ENCODE measurements at regions not wholly inside any gene's neighbourhood (a gene's known extent, or its start where the extent isn't known, plus 50 kb on each side); places are given as distances from the start of the nearest gene placed in this dataset.
"Not testable (repeated sequence)": the region's sequence is repeated elsewhere in the genome, so short reads cannot be mapped to it uniquely, and the experiment has no call there.

DNA sequence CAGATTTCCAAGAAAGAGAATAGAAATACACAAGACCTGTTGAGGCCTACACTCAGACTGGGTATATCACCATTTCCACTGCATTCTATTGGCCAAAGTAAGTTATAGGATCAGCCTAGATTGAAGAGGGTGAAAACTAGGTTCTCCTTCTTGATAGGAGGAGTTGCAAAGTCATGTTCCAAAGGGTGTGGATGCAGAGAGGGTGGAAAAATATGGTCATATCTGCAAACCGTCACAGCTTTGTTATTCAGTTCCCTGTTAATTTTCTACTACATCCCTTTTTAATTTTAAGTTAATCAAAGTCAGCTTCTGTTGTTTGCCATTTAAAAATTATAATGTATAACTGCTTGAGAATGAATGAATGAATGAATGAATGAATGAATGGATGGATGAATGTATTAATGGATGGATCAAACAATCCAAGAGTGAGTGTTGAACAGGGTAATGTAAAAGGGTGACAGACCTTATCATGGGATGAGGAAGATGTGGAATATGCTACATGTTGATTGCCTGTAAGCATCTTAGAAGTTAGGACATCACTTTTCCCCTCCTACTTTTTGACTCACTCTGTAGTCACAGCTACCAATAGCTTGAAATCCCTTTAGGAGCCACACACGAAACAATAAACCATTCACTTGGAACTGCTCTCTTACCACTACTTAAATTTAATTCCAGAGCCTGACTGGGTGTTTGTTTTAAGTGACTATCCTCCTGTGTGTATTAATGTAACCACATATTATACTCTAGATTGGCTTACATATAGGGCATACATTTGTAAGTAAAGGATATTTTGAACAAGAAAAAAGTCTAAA is 121.5 kb downstream of the CCDC34 start:
- no peak for DNase-seq

GRCh38 chr11:27239305-27239942 is 123.6 kb downstream of the CCDC34 start:
- DNase-seq: no peak

GRCh38 chr11:27238811-27239210 is 124.2 kb downstream of the CCDC34 start:
- no peak for DNase-seq

GRCh38 chr11:27237643-27238042 is 125.4 kb downstream of the CCDC34 start:
- DNase-seq: no peak

DNA sequence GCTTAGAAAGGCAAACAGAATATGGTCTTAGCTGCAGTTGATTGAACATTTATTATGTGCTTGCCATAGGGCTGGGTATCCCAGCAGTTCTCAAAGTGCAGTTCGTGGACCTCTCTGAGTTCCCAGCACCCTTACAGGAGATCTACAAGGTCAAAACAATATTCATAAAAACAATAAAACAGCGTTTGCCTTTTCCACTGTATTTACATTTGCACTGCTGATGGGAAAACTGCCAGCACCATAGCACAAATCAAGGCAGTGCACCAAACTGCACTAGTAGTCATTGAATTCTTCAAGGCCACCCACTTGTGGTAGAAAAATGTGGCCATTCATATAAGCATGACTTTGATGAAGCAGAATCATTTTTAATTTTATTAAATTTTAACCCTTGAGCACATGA is 128.1 kb downstream of the CCDC34 start:
- no peak for DNase-seq

DNA sequence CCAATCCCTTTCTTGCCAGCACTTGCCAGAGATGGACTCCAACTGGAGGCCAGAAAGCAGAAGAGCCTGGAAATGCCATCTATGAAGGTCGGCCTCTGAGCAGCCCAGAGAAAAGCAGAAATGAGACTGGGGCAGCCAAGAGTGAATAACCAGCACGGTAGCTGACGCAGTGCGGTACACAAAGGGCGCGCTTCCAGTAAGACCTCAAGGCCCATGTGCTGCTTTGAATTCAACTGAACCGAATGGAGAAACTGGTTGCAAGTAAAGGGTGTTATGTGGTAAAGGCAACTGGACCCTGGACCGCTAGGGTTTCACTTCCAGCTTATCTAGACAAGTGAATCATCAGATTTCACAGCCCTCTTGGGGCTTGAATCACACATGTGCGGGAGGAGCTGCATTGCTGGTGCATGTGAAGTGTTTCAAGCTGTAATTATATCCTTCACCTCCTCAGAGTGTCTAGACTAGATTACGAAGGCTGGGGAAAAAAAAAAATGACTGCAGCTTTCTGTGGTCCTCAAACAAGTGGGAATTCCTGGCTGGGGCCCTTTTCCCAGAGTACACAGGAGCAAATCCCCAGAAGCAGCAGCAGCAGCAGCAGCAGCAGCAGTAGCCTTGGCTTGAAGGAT is 128.9 kb downstream of the CCDC34 start:
- DNase-seq: peak; percentile 5

DNA sequence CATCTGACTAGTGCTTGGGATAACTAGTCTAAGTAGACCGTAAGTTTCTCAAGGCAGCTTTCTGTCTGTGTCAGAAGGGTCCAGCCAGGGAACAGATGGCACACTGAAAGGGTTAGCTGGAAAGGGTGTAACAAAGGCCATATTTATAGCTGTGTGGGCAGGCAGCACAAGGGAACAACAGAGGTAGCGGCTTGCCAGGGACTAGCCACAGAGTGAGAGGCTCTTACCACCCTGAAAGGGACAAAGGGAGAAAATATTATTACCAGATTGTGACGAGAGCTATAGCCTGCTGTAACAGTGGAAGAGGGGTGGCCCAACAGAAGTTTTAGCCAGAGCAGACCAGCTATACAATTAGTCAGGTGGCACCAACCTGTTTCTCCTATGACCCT is 129.4 kb downstream of the CCDC34 start:
- DNase-seq: no peak

DNA sequence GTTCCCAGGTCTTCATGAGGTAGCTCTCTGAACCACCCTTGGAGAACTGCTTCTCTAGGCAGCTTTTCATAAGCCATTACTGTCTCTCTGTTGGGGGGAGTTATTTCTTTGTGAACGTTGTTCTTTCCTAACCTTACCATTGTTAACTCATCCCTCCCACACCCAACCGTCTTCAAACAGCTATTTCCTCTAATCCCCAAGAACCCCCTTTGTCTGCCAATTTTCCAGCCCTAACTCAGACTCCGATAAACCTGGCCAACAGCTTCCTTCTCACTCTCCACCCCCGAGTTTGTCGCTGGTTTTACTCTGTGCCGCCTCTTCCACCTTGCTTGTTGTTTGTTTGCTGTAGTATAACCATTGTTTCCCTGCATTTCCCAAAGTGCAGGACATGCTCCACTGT is 131.5 kb downstream of the CCDC34 start:
- no peak for DNase-seq

DNA sequence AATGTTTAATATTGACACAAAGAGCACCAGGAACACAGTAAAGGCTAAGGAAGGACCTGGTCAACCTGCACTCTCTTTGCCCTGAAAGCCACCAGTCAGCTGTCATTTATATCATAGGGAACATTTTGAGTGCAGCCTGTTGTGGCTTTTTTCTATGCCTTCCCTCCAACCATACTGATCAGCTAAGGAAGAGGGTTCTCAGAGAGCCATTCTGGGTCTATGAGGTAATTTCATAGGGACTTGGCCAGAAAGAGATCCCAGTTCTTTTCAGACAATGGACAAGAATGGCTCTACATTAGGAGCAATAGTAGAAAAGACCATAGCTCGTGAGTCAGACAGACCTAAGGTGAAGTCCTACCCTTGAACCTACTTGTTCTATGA is 132.8 kb downstream of the CCDC34 start:
- no peak for DNase-seq

GRCh38 chr11:27229511-27230191 is 133.4 kb downstream of the CCDC34 start:
- DNase-seq: no peak

DNA sequence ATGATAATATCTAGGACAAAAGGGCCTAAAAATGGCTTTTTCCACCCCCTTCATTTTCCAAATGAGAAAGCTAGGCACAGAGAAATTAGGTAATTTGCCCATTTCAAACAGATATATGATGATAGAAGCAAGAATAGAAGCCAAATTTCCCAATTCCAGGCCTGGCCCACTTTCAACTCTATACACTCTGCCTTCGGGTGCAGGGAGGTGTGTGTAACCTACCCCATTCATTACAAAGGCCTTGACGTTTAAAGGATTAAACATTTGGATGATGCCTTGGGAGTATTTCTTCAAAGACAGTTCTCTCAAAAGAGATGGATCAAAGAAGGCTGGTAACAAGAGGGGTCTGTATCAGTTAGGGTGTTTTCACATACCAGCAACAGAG is 134.1 kb downstream of the CCDC34 start:
- no peak for DNase-seq

DNA sequence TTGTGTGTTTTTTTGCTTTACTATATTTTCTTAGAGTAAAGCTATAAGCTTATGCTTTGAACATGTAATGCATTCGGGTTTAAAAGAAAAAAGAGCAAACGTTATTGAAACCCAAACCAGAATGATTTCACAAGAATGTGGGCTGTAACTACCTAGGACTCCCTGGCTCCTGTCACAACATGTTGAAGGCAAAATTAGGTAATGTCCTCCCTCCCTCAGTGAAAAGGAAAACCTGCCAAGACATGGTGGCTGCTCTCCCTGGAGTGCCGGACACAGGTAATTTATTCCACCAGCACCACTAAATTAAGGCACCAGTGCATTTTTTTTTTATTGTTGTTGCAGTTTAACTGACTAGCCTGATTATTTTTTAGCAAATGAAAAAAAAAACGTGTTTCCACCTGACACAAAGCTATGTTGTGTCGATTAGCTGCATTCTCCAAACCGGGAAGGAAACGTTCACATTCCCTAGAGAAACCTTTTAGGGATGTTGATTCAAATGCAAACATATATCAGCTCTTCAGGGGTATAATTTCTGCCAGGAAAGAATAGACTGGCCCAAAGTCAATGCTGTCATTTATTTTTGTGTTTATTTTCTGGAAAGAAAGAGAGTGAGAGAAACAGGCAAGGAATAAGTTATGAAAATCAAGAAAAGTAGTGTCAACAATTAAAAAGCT is 134.6 kb downstream of the CCDC34 start:
- DNase-seq: no peak

DNA sequence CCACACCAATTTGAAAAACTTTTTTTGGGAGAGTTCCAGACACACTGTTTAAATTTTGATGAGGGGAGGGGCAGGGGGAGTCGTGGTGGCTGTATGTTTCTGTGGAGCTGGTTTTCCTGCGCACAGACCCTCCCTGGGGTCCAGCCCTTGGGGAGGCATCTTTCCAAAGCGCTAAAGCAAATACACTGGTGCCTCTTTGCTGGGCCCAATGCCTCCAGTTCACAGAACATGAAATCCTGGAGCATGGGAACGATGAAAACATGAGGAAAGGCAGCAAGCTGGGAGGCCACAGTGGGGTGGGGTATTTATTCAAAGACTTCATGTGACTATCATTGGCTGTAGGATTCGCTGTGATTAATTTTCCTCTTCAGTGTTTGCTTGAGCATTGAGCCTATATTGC is 135.3 kb downstream of the CCDC34 start:
- DNase-seq: no peak

GRCh38 chr11:27219487-27220039 is 143.5 kb downstream of the CCDC34 start:
- not testable (repeated sequence) for DNase-seq

DNA sequence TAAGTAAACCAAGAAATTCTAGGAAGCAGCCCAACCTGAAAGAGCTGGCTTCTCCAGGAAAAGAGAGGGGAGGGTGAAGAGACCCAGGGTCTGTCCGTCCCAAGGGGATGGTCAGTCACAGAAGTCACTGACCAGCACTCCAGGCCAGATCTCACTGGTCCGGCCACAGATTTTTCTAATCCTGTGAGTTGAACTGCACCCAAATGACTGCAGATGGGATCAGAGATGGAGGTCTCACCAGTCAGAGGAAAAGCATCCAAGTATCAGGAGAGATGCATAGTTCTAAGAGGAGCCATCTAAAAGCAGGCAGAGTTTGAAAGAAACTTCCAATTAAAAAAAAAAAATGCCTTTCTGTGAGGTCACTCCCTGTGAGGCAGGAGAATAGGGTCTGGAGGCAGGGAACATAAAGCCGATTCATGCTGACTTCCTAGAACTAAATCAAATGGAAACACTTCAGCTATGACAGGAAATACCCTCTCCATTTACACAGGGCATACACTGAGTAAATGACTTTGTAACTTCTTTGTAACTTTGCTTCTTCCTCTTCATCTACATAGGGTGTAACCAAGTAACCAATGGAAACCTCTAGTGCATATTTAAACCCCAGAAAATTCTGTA is 144.5 kb downstream of the CCDC34 start:
- no peak for DNase-seq

DNA sequence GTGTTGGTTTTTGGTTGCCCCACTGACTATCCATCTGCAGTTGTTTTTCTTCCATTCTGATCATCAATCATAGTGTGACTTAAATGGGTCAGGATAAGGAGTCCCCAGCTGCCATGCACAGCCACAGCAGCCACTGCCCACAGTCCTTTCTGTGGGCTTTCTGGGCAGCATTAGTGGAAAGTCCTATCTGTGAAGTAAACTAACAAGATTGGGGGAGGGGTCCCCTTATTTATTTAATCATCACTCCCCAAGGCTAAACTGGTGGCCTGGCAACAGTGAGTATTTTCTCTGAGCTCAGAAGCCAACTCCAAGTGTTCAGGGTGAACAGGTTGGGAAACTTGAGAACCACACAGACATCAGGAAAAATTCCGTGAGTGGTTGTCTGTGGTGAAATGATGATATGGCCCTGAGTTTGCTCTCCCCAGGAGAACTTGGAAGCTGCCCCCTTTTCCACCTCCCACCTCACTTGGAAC is 145.0 kb downstream of the CCDC34 start:
- DNase-seq: no peak

DNA sequence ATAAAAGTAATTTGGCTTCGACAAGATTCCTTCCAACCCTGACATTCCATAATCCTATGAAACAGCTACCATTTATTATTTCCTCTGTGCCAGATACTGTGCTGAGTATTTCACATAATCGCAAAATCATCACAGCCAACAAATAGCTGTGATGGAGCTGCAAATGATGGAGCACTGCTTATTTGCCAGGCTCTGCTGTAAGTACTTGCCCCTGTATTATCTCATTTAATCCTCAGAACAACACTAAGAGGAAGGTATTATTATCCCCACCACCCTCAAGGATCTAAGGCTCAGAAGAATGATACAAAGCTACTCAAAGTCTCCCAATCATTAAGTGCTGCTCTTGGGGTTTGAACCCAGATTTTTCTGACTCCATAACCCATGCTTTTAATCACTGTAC is 145.5 kb downstream of the CCDC34 start:
- DNase-seq: no peak

DNA sequence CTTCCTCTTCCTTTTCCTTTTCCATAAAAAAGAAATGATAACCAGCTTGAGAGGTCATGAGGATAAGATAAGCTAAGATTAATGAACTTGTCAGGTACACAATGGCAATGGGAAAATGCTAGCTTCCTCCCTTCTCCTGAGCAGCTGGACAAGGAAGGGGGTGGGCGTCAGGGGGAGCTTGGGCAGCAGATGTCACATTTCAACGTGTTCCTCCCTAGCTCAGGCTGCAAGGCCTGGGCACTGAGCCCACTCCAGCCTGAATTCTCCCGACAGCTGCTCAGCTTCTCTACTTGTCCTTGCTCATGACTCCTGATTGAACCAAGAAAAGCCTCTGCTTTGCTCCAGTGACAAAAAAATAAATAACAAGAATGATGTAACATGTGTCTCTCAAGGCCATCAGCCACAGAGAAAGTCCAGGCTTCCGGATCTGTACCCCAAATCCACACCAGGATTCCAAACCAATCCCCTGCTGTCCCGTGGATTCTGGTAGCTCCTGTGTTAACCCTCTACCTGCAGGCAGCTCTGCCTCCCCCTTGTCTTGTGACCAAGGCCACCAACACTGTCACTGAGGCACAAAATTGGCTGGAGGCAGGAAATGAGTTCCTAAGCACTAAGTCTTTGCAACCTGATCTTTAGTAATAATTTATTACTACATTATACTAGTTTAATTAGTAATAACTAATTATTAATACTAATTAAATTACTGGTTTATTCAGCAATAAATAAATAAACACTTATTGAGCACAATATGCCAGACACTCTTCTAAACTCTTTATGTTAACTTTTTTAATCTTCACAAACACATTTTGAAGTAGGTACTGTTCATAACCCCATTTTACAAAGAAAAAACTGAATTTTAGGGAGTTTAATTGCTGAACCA is 146.5 kb downstream of the CCDC34 start:
- DNase-seq: no peak

GRCh38 chr11:27215471-27216269 is 147.3 kb downstream of the CCDC34 start:
- no peak for DNase-seq

GRCh38 chr11:27214713-27215112 is 148.3 kb downstream of the CCDC34 start:
- DNase-seq: no peak
